IPS-18a (cell line): ENCODE measurements at regions not wholly inside any gene's neighbourhood (a gene's known extent, or its start where the extent isn't known, plus 50 kb on each side); places are given as distances from the start of the nearest gene placed in this dataset.

Experiments
- H3K27ac ChIP-seq: one replicate; pipeline ENCODE4 v1.5.1; 2013; ENCODE audit warnings: low read length
- H3K27me3 ChIP-seq: one replicate; pipeline ENCODE4 v1.6.1; 2013; ENCODE audit warnings: mild to moderate bottlenecking, low read length; ENCODE audit not compliant: control insufficient read depth, insufficient read depth
- H3K36me3 ChIP-seq: one replicate; pipeline ENCODE4 v1.6.1; 2013; ENCODE audit warnings: low read depth, low read length; ENCODE audit not compliant: control insufficient read depth
- H3K4me1 ChIP-seq: one replicate; pipeline ENCODE4 v1.6.1; 2013; ENCODE audit warnings: low read depth, low read length; ENCODE audit not compliant: control insufficient read depth
- H3K4me3 ChIP-seq: one replicate; pipeline ENCODE4 v1.5.1; 2013; ENCODE audit warnings: low read length
- H3K9ac ChIP-seq: one replicate; pipeline ENCODE4 v1.6.1; 2013; ENCODE audit warnings: mild to moderate bottlenecking, low read length, moderate library complexity
- H3K9me3 ChIP-seq: one replicate; pipeline ENCODE4 v1.6.1; 2013; ENCODE audit warnings: low read depth, low read length; ENCODE audit not compliant: control insufficient read depth

GRCh38 chr12:125610292-125610691, 545.1 kb downstream of the AACS start:
- Histone ChIP-seq H3K36me3 (no peaks in the 10 kb centered on the region), H3K27ac (no peak overlapping the region), H3K9me3 (no peaks in the 10 kb centered on the region), H3K27me3 (no peaks in the 10 kb centered on the region), H3K4me3 (no peak overlapping the region), H3K4me1 (no peaks in the 10 kb centered on the region), H3K9ac (no peak overlapping the region)

- no peaks in the 10 kb centered on the region for H3K9me3 ChIP-seq
- no peak overlapping the region for H3K4me3 ChIP-seq
- no peaks in the 10 kb centered on the region for H3K27me3 ChIP-seq
- no peaks in the 10 kb centered on the region for H3K4me1 ChIP-seq
- H3K27ac ChIP-seq = no peak overlapping the region
- H3K36me3 ChIP-seq = no peaks in the 10 kb centered on the region
- no peak overlapping the region for H3K9ac ChIP-seq
Measured at GRCh38 chr12:125610971-125611370, 545.7 kb downstream of the AACS start.

GRCh38 chr12:125614058-125614457, 548.8 kb downstream of the AACS start:
- H3K4me1 ChIP-seq = no peaks in the 10 kb centered on the region
- H3K36me3 ChIP-seq = no peaks in the 10 kb centered on the region
- no peaks in the 10 kb centered on the region for H3K9me3 ChIP-seq
- H3K9ac ChIP-seq = no peak overlapping the region
- H3K4me3 ChIP-seq = no peak overlapping the region
- H3K27ac ChIP-seq = no peak overlapping the region
- H3K27me3 ChIP-seq = no peaks in the 10 kb centered on the region

GRCh38 chr12:125619723-125620122, 554.5 kb downstream of the AACS start:
- Histone ChIP-seq H3K36me3 (no peaks in the 10 kb centered on the region), H3K4me1 (no peaks in the 10 kb centered on the region), H3K27me3 (no peaks in the 10 kb centered on the region), H3K9ac (no peak overlapping the region), H3K4me3 (no peak overlapping the region), H3K27ac (no peak overlapping the region), H3K9me3 (no peaks in the 10 kb centered on the region)

GRCh38 chr12:125633686-125634085, 568.5 kb downstream of the AACS start:
- H3K27ac ChIP-seq = no peak overlapping the region

GRCh38 chr12:125634813-125635212, 569.6 kb downstream of the AACS start:
- no peaks in the 10 kb centered on the region for H3K4me1 ChIP-seq
- no peaks in the 10 kb centered on the region for H3K27me3 ChIP-seq
- H3K9me3 ChIP-seq = no peaks in the 10 kb centered on the region
- no peak overlapping the region for H3K9ac ChIP-seq
- H3K27ac ChIP-seq = no peak overlapping the region
- no peak overlapping the region for H3K4me3 ChIP-seq
- no peaks in the 10 kb centered on the region for H3K36me3 ChIP-seq

More at GRCh38 chr12:125633686-125634085, 568.5 kb downstream of the AACS start:
- H3K9ac ChIP-seq = no peak overlapping the region
- H3K36me3 ChIP-seq = no peaks in the 10 kb centered on the region
- H3K9me3 ChIP-seq = no peaks in the 10 kb centered on the region
- H3K4me1 ChIP-seq = no peaks in the 10 kb centered on the region
- no peaks in the 10 kb centered on the region for H3K27me3 ChIP-seq
- no peak overlapping the region for H3K4me3 ChIP-seq

- H3K27ac ChIP-seq = no peak overlapping the region
- H3K27me3 ChIP-seq = no peaks in the 10 kb centered on the region
- no peaks in the 10 kb centered on the region for H3K4me1 ChIP-seq
- H3K4me3 ChIP-seq = no peak overlapping the region
- no peak overlapping the region for H3K9ac ChIP-seq
- no peaks in the 10 kb centered on the region for H3K36me3 ChIP-seq
- no peaks in the 10 kb centered on the region for H3K9me3 ChIP-seq
Measured at GRCh38 chr12:125639826-125640225, 574.6 kb downstream of the AACS start.

GRCh38 chr12:125643055-125643454, 577.8 kb downstream of the AACS start:
- Histone ChIP-seq H3K27me3 (no peaks in the 10 kb centered on the region), H3K4me1 (no peaks in the 10 kb centered on the region), H3K27ac (no peak overlapping the region), H3K9ac (no peak overlapping the region), H3K36me3 (no peaks in the 10 kb centered on the region), H3K9me3 (no peaks in the 10 kb centered on the region), H3K4me3 (no peak overlapping the region)

GRCh38 chr12:125645724-125646123, 580.5 kb downstream of the AACS start:
- Histone ChIP-seq H3K9me3 (no peaks in the 10 kb centered on the region), H3K27ac (no peak overlapping the region), H3K9ac (no peak overlapping the region), H3K4me3 (no peak overlapping the region), H3K27me3 (no peaks in the 10 kb centered on the region), H3K4me1 (no peaks in the 10 kb centered on the region), H3K36me3 (no peaks in the 10 kb centered on the region)

- H3K27ac ChIP-seq = no peak overlapping the region
- H3K9me3 ChIP-seq = no peaks in the 10 kb centered on the region
- no peaks in the 10 kb centered on the region for H3K4me1 ChIP-seq
- H3K27me3 ChIP-seq = no peaks in the 10 kb centered on the region
- H3K9ac ChIP-seq = no peak overlapping the region
- no peaks in the 10 kb centered on the region for H3K36me3 ChIP-seq
- no peak overlapping the region for H3K4me3 ChIP-seq
Measured at GRCh38 chr12:125650587-125650986, 585.4 kb downstream of the AACS start.

- no peak overlapping the region for H3K9ac ChIP-seq
- no peaks in the 10 kb centered on the region for H3K36me3 ChIP-seq
- H3K27ac ChIP-seq = no peak overlapping the region
- no peaks in the 10 kb centered on the region for H3K4me1 ChIP-seq
- H3K27me3 ChIP-seq = no peaks in the 10 kb centered on the region
- H3K4me3 ChIP-seq = no peak overlapping the region
- no peaks in the 10 kb centered on the region for H3K9me3 ChIP-seq
Measured at GRCh38 chr12:125651625-125652024, 586.4 kb downstream of the AACS start.

- no peak overlapping the region for H3K4me3 ChIP-seq
- H3K9ac ChIP-seq = no peak overlapping the region
- H3K36me3 ChIP-seq = no peaks in the 10 kb centered on the region
- no peak overlapping the region for H3K27ac ChIP-seq
- H3K4me1 ChIP-seq = no peaks in the 10 kb centered on the region
- no peaks in the 10 kb centered on the region for H3K9me3 ChIP-seq
- H3K27me3 ChIP-seq = no peaks in the 10 kb centered on the region
Measured at GRCh38 chr12:125652681-125653080, 587.4 kb downstream of the AACS start.
